ENCODE measurements at regions not wholly inside any gene's neighbourhood (a gene's known extent, or its start where the extent isn't known, plus 50 kb on each side); places are given as distances from the start of the nearest gene placed in this dataset.
"Not testable (repeated sequence)": the region's sequence is repeated elsewhere in the genome, so short reads cannot be mapped to it uniquely, and the experiment has no call there.

GRCh38 chr3:110894574-110894973 lies 177.0 kb upstream of the NECTIN3 start:
- no peak for DNase-seq (ENCODE audit: low spot score)

GRCh38 chr3:110895054-110895453 lies 176.6 kb upstream of the NECTIN3 start:
- DNase-seq (ENCODE audit: low spot score) = no peak

- DNase-seq (ENCODE audit: low spot score) = no peak
Observed at GRCh38 chr3:110897046-110897445, 174.6 kb upstream of the NECTIN3 start.

- DNase-seq (ENCODE audit: low spot score) = no peak
Observed at GRCh38 chr3:110900576-110900975, 171.0 kb upstream of the NECTIN3 start.

- no peak for DNase-seq (ENCODE audit: low spot score)
Observed at GRCh38 chr3:110901536-110901935, 170.1 kb upstream of the NECTIN3 start.

- DNase-seq (ENCODE audit: low spot score) = no peak
Observed at GRCh38 chr3:110902453-110903085, 169.0 kb upstream of the NECTIN3 start.

GRCh38 chr3:110903771-110904519 lies 167.7 kb upstream of the NECTIN3 start:
- no peak for DNase-seq (ENCODE audit: low spot score)

GRCh38 chr3:110904520-110904890 lies 167.1 kb upstream of the NECTIN3 start:
- DNase-seq (ENCODE audit: low spot score) = no peak

GRCh38 chr3:110905121-110905520 lies 166.5 kb upstream of the NECTIN3 start:
- DNase-seq (ENCODE audit: low spot score) = no peak

- DNase-seq (ENCODE audit: low spot score) = no peak
Observed at GRCh38 chr3:110909839-110910238, 161.8 kb upstream of the NECTIN3 start.

- DNase-seq (ENCODE audit: low spot score) = no peak
Observed at GRCh38 chr3:110910346-110910955, 161.2 kb upstream of the NECTIN3 start.

- no peak for DNase-seq (ENCODE audit: low spot score)
Observed at GRCh38 chr3:110918963-110919362, 152.7 kb upstream of the NECTIN3 start.

GRCh38 chr3:110925798-110926197 lies 145.8 kb upstream of the NECTIN3 start:
- DNase-seq (ENCODE audit: low spot score) = no peak

GRCh38 chr3:110928016-110928662 lies 143.5 kb upstream of the NECTIN3 start:
- no peak for DNase-seq (ENCODE audit: low spot score)

GRCh38 chr3:110929816-110930215 lies 141.8 kb upstream of the NECTIN3 start:
- no peak for DNase-seq (ENCODE audit: low spot score)

GRCh38 chr3:110932567-110932966 lies 139.0 kb upstream of the NECTIN3 start:
- no peak for DNase-seq (ENCODE audit: low spot score)

- DNase-seq (ENCODE audit: low spot score) = no peak
Observed at GRCh38 chr3:110933821-110934426, 137.7 kb upstream of the NECTIN3 start.

- no peak for DNase-seq (ENCODE audit: low spot score)
Observed at GRCh38 chr3:110938629-110939028, 133.0 kb upstream of the NECTIN3 start.

GRCh38 chr3:110940055-110940454 lies 131.6 kb upstream of the NECTIN3 start:
- no peak for DNase-seq (ENCODE audit: low spot score)

- no peak for DNase-seq (ENCODE audit: low spot score)
Observed at GRCh38 chr3:110944782-110945181, 126.8 kb upstream of the NECTIN3 start.

GRCh38 chr3:110946810-110947209 lies 124.8 kb upstream of the NECTIN3 start:
- DNase-seq (ENCODE audit: low spot score) = no peak

GRCh38 chr3:110949194-110949593 lies 122.4 kb upstream of the NECTIN3 start:
- DNase-seq (ENCODE audit: low spot score) = not testable (repeated sequence)
